Renal cortex interstitium (tissue), 11 donors: ENCODE measurements at regions not wholly inside any gene's neighbourhood (a gene's known extent, or its start where the extent isn't known, plus 50 kb on each side); places are given as distances from the start of the nearest gene placed in this dataset.
"Not testable (repeated sequence)": the region's sequence is repeated elsewhere in the genome, so short reads cannot be mapped to it uniquely, and the experiment has no call there.

ENCODE experiments used
- DNase-seq, 11 donors: peaks; one replicate each; pipeline ENCODE4 v3.0.0-alpha.2; 2013; ENCODE audit warnings: low read depth in 9 of 11, low spot score in 4 of 11; ENCODE audit errors: extremely low read depth in 1 of 11

GRCh38 chr2:13791019-13791547 is 841.4 kb upstream of the LRATD1 start:
- DNase-seq: no peak

GRCh38 chr2:13806539-13806938 is 826.0 kb upstream of the LRATD1 start:
- DNase-seq: no peak

DNA sequence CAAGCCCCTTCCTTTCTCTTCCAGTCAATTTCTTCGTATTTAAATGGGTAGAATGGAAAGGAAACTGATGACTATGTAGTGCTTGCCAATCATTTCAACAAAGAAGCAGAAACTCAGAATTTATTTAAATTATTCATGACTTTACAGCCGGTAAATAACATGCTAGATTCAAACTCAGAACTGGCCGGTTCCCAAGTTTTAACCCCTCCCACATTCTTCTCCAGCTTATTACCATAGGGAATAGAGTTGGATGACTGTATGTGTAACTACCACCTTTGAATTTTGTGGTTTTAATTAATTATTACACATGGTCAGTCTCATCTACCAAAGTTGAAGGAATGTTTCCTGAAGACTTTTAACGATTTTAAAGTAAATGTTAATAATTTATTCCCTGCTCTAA is 819.3 kb upstream of the LRATD1 start:
- no peak for DNase-seq

- DNase-seq: no peak
Measured at GRCh38 chr2:13818002-13818401, 814.5 kb upstream of the LRATD1 start.

DNA sequence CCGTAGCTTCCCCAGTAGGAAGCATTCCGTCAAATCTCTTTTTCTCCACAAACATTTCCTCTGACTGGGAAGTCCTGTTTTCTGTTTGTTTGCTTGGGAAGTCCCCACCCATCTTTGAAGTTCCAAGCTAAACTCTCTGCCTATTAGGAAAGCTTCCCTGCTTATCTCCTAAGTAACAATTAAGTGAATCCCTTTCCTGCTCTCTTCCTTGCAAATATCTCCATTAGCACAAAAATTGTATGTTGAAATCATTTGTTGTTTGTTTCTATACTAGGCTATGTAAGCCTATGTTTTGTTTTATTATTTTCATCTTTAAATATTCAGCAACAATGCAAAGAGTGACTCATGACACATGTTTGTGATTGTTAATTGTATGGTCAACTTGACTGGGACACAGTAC is 812.6 kb upstream of the LRATD1 start:
- DNase-seq: no peak

DNA sequence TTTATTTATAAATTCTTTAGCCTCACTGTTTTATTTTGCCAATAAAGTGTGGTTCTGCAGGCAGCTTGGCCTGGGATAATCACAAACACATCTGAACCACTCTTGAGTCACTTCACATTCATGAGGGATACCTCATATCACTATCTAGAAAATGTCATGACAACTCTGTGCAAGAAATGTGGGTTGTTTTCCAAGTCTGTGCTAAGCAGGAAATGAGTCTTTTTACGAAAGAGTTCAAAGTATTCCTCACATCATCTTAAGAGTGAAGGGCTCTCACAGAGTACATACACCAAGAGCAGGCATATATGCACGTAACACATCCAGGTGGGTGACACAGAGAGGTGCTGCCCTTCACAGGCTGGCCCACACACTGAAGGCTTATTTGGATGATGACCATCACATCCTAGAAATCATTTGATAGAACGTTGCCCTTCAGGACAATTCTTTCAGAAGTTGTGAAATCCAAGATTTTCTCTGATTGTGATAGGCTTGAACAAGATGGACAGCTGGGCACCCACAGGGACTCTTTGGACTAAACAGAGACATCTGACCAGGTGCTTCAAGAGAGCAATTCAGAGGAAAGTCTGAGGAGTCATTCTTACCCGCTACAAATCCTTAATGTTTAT is 811.1 kb upstream of the LRATD1 start:
- no peak for DNase-seq

DNA sequence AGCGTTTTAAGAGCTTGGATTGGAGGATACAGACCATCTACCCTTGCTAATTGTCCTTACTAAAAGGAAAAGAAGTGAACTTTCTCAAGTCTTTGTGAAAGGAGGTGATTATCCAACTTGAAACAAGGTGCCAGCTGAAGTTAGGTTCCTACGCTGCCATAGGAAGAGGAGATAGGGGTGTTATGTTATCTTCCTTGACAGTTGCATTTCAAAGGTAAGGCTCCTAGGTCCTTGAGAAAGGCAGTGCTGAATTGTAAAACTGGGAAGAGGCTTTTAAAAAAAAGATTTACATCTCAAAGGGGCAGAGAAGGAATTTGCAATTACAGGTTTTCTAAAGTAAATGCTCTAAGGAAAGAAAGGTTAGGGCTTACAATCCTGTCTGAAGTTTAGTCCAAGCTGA is 810.2 kb upstream of the LRATD1 start:
- DNase-seq: no peak

DNA sequence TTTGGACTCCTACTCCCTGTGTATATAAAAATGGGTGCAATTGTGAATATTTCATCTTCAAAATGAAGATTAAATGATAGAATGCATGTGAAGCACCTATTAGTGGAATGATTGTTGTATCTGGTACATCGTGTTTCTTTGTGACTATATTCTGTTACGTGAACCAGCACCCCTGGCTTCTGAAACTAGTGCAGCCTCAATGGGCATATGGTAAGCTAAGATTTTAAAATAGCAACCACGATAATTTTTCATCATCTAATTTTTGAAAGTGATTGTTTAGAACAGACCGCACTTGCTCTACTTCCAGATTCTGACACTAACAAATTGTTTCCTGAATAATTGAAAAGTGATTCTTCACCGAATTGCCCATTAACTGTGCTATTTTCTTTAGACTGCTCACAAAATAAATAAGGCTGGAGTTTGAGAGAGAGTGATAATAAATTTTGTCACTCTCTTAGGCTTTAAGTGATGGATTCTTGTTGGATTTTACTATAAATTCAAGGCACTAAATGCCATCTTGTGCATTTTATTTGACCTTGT is 806.1 kb upstream of the LRATD1 start:
- DNase-seq: no peak

- no peak for DNase-seq
Measured at GRCh38 chr2:13858626-13859025, 773.9 kb upstream of the LRATD1 start.

DNA sequence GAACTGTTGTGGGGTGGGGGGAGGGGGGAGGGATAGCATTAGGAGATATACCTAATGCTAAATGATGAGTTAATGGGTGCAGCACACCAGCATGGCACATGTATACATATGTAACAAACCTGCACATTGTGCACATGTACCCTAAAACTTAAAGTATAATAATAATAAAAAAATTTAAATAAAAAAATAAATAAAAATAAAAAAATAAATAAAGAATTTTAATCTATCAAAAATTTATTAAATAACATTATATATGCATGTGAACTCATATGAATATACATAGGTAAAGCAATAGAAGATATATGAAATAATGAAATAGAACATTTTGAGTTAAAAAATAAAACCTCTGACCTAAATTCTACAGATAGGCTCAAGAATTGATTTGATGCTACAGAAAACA is 764.2 kb upstream of the LRATD1 start:
- not testable (repeated sequence) for DNase-seq

- peak in 4 of 11 donors; percentile 2 to 9 (median 4) for DNase-seq
Measured at GRCh38 chr2:13876491-13877037, 756.0 kb upstream of the LRATD1 start.

DNA sequence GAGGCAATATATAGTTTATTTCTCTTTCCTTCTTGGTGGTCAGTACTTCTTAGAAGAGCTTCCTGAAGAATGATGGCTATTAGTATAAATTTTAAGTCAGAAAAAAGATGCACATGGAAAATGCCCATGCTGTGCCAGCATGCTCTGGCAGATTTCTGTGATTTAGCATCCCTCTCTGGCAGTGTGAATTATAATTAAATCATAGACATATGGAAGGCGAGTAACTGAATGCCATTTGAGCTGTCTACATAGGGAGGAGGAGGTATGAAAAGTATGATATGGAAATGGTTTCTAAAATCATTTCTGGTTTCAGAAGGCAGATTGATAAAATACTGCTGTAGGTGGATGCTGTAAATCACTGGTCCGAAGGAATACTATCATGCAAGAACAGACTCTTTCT is 754.9 kb upstream of the LRATD1 start:
- DNase-seq: no peak

DNA sequence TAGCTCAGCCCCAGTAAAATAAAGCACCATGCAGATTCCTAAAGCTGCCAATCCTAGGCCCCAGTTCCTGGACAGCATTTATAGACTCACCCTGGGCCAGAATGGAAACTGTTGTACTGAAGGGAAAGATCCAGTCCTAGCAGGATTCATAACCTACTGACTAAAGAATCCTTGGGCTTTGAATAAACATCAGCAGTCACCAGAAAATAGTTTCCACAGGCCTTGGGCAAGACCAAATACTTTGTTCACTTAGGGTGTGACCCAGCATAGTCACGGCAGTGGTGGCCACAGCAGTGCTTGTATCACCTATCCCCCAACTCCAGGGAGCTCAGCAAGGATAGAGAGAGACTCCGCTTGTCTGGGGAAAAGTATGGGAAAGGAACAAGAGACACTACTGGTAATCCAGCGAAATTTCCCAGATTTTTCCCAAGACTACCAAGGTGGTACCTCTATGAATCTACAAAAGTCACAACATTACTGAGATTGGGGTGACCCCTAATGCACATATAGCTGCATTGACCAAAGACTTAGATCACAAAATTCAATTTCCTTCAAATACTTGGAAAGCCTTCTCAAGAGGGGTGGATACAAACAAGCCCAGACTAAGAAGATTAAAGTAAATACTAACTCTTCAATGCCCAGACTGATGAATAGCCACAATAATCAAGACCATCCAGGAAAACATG is 748.1 kb upstream of the LRATD1 start:
- DNase-seq: no peak

DNA sequence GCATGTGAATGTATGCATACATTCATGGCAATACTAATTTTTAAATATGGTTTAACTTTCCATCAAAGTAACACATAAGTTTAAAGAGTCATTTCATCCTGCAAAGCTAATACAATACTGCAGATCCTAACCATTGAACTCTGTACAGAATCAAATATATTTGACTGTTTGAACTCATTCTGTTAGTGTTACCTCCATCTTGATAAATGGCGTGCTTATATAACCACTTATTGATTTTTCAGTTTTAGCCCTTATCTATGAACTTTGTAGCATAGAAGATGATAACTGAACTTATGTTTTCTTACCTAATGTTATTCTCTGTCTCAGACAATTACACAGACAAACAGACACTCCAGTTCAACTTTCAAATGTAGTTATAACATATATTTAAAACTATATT is 731.0 kb upstream of the LRATD1 start:
- DNase-seq: no peak

- no peak for DNase-seq
Measured at GRCh38 chr2:13905831-13906230, 726.7 kb upstream of the LRATD1 start.

DNA sequence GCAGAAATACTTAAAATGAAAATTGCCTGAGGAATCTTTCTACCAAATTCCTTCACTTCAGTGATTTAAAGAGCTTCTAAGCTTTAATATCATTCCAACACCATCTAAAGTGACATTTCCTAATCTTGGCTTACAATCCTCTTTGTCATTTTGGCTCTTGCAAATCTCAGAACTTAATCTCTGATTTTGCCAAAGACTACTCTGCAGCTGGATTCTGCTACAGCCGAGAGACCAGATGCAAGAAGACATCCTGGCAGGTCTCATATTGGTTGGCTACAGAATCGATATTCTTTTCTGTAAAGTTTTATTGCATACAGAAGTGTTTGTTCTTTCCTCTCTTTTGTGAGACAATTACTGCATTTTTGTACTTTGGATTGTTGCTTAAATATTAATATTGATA is 716.5 kb upstream of the LRATD1 start:
- DNase-seq: no peak

- no peak for DNase-seq
Measured at GRCh38 chr2:13917958-13918357, 714.6 kb upstream of the LRATD1 start.

DNA sequence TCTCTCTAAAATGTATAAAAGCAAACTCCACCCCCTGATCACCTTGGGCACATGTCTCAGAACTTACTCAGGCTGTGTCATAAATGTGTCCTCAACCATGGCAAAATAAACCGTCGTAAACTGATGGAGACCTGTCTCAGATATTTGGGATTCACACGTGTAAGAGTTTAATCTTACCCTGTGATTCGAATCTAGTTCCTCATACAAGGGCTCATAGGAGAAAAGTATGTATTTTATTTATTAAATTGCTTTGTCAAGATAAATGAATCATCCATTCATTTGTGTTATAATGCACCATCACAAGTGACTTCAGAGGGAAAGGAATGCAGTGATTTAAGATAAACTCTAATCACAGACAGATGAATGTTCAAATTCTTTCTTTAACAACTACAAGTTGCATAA is 712.5 kb upstream of the LRATD1 start:
- DNase-seq: no peak

GRCh38 chr2:13921245-13921644 is 711.3 kb upstream of the LRATD1 start:
- no peak for DNase-seq

DNA sequence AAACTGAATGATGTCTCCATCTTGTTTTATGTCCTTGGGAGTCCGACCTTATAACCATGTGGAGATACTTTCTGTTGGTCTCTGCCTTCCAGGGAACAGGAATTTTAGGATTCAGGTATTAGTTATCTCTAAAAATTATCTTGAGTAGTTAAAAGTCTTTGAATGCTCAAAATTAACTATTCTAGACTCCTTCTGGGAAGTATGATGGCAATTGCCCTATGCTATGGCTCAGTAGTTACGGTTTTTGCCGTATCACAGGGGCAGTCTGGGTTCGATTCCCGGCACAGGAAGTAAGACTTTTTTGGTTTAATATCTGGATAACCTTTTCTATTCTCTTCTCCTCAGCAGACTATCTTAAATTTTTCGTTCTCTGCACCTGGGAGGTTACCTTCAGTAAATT is 708.7 kb upstream of the LRATD1 start:
- no peak for DNase-seq
